ENCODE measurements at regions not wholly inside any gene's neighbourhood (a gene's known extent, or its start where the extent isn't known, plus 50 kb on each side); places are given as distances from the start of the nearest gene placed in this dataset.
"Not testable (repeated sequence)": the region's sequence is repeated elsewhere in the genome, so short reads cannot be mapped to it uniquely, and the experiment has no call there.

DNA sequence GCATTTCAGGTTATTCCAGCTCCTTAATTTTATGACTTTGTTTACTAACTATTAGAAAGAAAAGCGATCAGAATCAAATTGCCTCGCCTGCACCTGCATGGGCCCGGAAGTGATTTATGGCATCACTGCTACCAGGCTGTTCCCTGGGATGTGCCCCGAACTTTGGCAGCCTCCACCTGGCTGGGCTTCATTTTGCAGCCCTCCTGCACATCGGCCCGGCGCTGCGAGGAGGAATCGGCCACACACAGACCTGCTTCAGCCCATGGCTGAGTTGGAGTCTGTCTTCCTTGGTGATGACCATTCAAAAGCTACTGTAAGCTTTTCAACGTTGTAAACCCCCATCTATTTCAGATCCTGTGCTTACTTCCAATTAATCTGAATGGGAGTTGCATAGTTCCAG lies 638.0 kb downstream of the RNF144A start:
- no peak for DNase-seq

DNA sequence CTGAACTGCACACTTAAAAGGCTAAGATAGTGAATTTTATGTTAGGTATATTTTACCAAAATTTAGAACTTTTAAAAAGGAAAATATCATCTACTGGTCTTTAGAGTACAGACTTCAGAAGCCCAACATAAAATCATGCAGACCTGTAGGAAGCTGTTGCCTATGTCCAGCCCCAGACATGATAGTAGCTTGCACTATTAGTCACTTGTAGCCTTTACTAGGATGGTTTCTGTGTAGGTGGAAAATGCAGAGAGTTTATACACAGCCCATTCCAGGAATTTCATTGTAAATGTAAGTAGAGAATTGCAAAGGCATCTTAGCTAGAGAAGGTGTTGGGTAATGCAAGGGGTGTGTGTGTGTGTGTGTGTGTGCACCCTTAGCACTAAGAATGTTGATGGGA lies 640.2 kb downstream of the RNF144A start:
- DNase-seq, result no peak

DNA sequence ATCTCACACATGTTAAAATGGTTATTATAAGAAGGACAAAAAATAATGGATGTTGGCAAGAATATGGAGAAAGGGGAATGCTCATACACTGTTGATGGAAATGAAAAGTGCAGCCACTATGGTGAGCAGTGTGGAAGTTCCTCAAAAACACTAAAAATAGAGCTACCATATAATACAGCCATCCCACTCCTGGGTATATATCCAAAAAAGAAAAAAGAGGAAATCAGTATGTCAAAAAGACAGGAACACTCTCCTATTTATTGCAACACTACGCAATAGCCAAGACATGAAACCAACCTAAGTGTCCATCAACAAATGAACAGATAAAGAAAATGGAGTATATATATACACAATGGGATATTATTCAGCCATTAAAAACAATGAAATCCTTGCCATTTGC lies 642.6 kb downstream of the RNF144A start:
- no peak for DNase-seq

DNA sequence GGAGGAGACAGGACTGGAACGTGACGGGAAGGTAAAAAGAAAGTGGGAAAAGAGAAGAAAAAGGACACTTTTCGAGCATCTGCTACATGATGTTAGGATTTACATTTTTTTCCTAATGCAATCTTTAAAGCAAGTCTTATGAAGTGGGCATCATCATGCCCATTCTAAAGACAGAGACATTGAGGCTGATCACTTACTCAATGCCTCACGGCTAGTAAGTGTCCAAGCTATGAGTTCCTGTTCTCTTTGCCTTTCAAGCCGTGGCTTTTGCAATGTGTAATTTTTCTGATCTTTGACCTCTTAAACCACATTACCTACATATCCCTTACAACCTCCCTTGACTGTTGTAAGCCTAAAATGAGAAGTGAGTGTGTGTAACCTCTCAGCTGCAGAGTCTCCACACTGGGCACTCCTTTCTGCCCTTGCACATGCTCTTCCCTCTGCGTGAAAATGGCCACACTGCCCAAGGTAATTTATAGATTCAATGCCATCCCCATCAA lies 649.2 kb downstream of the RNF144A start:
- DNase-seq, result no peak

DNA sequence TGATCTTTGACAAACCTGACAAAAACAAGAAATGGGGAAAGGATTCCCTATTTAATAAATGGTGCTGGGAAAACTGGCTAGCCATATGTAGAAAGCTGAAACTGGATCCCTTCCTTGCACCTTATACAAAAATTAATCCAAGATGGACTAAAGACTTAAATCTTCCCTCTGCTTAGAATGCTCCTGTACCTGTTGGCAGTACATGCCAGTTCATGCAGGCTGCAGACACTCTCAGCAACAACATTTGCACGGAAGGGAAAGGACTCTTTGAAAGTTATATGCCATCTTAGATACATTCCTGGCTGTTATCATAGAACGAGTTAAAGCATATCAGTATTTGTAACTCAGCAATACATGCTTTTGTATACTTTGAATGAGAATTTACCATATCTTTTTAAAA lies 649.9 kb downstream of the RNF144A start:
- not testable (repeated sequence) for DNase-seq

DNA sequence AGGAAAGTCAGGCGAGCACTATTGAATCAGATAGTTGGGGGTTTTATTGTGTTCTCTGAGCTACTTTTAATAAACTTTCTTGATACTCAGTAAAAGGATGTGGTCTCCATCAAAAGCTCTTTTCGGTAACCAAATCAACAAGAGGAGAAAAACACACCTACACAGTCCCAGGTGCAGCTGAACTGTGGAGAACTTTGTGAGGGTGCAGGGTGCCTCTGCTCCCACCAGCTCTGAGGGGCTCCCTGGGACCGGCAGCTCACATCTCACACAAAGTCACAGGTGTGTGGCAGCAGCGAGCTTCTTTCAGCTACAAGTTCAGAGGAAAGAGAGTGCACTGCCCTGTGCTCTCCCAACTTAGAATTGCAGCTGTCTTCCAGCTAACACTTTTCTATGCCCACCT lies 650.4 kb downstream of the RNF144A start:
- peak; percentile 47 for DNase-seq

DNA sequence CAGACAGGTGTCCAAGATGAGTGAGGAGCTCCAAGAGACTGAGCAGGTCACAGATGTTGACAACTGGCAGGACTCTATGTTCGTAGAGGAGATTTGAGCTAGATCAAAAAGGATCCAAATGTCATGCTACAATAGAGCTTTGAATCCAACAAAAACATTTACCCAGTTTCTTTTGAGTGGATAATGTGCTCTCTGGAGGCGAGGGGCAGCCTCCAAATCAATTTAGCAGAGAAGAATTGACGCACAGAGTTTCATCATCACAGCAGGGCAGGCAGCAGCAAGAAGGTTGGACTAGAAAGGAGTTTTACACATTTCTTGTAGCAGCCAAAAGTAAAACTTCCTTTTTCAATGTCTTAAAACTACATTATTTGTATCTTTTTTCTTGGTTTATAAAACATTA lies 653.0 kb downstream of the RNF144A start:
- no peak for DNase-seq

DNA sequence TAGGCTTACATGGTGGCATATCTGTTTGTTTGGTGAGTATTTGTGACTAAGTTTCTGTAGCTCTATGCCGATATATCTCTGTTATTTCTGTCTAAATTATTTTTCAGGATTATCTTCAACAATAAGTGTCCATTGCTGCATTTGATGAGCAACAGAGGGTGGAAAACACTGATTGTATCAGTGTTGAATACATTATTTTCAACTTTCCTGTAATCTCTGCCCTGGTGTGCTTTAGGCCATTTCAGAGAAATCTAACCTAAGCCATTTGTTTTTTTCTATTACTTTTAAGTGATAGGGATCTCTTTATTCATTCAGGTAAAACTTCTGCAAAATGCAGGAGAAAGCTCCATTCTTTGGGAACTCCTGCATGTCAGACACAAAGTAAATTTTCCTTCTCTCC lies 654.5 kb downstream of the RNF144A start:
- no peak for DNase-seq

DNA sequence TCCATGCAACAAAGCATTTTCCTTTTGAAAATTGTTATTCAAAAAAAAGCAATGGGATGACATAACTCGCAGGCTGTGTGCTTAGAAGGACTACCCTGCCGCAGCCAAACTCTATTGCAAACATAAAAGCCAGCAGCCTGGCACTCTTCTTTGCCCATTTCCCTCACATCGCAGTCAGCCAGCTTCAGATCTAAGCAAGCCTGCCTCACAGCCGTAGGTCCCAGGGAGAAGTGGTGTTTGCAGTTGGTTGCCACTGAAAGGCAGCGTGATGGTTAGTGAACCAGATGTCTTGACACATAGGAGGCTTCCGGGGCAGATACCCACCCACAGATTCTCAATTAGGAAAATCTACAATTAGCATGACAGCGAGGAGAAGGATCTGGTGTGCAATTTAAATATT lies 655.2 kb downstream of the RNF144A start:
- no peak for DNase-seq

DNA sequence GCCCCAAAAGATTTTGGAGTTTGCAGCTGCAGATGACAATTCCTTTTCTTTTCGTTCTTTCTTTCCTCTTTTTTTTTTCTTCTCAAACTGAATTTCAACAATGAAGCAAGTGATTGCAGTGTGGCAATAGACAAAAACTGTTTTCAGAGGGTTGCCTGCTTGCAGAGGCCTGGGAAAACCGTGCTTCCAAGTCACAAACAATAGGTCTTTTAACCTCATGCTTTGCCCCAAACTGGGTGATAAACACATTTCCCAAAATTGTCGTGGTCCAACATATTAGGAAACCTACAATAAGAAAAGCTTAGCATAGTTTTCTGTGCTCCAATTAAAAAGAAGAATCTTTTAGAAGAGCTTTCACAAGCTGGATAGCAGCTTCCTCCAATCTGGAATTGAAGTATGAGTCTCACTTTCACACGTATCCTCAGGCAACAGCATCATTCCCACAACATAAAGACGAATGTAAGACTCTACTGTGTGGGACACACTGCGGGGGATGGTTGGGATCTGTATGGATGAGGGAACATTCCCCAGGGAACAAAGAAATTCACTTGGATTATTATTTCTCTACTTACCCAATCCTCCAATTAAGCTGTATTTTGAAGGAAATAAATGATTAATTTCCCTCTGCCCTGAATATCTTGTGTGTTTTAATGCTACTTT lies 656.1 kb downstream of the RNF144A start:
- DNase-seq, result no peak

DNA sequence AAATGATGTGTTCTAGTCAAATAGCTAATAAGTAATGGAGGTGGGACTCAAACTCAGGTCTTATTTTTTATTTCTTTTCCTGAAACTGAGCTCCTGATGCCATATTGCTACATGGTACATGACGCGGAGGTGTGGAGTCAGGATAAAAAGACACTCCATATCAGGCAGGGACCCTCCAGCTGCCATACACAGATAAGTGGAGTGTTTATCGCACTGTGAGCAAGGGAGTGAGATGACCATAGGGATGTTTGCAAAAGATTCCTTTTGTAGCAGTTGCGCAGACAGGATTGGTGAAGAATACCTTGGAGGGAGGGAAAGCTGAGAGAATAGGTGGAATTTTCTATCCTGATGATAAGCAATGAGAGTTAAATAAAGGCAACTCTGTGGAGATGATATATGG lies 657.2 kb downstream of the RNF144A start:
- DNase-seq, result no peak

DNA sequence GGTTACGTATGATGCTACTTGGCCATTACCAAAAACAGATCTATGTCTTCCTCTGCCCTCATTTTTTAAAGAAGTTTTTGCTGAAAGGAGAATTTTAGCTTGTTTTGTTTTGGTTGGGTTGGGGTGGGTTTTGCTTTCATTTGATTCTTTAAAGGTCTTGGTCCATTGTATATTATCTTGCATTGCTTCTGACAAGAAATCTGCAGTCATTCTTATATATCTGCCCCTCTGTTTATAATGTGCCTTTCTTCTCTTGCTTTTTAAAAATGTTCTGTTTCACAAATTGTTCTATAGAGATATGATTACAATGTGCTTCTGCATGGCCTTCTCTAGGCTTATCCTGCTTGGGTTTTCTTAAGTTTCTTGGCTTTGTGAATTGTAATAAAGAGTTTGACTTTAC lies 660.6 kb downstream of the RNF144A start:
- no peak for DNase-seq

DNA sequence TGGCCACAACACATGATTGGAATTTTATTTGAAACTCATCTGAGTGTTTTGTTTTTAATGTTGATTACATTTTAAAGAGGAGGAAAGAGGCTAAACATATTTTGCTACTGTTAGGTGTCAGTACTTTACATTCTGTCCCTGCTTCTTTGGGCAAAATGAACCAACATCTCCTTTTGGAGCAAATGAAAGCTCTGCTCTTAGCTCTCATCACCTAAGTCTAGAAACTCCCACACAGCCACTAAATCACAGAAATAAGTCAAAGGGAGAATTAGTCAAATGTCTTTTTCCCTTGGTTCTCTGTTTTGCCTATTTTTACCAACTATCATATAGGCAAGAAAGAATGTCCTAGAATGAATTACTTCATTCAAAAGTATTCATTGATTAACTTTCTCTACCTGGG lies 666.8 kb downstream of the RNF144A start:
- no peak for DNase-seq

DNA sequence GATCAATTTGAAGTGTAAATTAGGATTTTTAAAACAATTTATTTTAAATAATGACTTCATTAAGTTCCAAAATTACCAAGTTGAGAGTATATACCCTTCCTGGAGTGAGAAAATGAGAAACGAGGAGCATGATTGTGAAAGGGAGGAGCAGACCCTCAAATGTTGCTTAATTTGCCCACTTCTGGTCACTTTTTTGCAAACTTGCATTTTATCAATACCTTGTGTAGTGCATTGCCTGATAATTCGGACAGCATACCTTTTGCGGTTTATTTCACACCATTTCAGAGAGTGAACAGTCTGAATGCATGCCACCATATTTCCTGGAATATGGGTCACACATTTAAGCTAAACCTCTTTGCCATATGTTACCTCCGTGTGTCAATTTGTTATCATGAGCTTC lies 669.7 kb downstream of the RNF144A start:
- no peak for DNase-seq

DNA sequence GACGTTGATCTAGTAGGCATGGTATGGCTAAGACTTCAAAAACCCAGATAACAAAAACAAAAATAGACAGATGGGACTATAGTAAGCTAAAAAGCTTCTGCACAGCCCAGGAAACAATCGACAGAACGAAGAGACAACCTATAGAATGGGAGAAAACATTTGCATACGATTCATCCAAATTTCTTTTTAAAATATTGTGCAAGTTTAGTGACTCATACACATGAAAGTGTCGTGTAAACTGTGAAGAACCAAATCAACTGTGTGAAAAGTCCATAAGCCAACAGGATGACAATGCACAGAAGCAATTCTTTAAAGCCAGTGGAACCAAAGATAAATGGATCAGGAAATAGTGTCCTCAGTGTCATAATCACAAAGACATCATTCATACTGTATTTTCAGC lies 671.1 kb downstream of the RNF144A start:
- no peak for DNase-seq

DNA sequence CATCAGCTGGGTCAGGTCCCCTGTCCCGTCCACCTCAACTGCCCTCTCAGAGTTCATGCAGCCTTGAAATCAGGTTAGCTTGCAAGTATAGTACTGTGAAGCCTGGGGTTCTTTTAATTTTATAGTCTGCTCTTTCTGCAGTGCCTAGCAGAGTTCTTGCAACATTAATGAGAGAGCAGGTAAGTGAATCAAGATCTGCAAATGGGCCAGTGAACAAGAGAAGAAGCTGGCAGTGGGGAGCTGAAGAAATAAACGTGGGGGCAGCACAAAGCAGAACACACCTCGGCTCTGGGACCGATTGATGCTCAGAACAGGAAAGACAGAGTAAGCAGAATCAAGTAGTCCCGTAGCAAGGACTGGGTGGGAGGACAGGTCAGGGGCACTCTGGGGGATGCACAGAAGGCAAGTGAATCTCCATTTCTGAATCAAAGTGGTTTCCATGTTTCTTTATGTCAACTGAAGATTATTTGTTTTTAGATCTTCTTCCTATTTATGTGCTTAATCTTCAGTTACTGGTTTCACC lies 675.5 kb downstream of the RNF144A start:
- no peak for DNase-seq

DNA sequence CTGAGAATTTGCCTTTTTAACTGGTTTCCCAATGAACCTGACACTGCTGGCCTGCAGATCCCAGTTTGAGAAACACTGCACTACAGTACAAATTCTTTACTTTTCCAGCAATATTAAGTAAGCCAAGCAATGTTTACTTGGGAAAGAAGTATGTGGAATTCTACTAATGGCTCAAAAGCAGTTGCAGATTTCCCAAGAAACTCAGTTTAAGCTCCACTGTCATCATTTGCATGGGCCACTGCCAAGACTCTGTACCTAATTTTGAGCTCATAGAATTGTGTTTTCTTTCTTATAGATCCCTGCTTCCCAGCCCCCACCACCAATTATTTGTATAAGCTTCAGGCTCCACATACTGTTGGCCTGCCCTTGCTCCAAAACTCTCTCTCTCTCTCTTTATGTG lies 676.1 kb downstream of the RNF144A start:
- DNase-seq, result no peak

DNA sequence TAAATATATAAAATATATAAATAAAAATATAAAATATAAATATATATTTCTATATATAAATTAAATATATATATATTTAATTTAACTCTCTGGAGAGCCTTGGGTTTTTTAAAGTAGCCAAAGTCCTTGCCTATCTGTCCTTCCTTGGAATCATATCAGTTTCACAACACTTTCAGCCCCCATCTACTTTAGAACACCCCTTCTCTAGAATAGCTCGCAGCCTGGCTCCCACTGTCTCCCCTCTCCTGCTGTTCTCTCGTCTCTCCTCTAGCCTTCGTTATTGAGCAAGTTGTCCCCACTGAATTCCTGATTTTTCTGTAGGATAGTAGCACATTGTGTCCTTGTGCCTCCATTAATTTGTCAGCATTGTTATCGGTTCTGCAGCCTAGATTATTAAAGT lies 677.0 kb downstream of the RNF144A start:
- DNase-seq, result no peak

DNA sequence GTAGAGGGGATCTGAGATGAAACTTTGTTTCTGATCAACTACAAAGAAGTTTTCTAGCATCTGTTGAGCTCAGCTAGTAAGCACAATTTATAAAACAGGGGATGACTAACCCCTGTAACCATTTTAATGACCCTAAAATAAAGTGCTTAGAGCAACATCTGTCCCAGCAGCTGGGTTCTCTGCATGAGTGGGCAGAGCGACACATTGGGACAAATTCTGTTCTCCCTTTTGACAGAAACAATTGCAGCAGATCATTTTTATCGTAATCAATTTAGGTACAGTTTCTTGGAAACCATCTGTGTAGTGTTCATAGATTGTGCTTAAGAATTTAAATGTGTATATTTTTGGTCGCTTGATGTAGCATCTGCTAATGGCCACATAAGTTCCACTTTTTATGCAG lies 678.0 kb downstream of the RNF144A start:
- DNase-seq, result no peak

DNA sequence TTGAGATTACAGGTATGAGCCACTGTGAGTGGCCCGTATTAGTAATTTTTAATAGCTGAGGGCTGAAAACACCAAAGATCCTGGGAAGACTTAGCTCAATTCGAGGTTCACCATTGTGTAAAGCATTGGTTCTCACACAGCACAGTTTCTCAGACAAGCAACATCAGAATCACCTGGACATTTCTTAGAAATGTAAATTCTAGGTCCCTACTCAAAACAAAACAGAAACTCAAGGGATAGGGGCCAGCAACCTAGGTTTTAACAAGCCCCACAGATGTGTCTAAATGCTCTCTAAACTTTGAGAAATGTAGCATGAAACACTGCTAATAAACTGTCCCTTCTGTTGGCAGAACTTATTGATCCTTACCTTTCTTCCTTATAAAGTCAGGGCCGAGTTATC lies 681.2 kb downstream of the RNF144A start:
- no peak for DNase-seq

DNA sequence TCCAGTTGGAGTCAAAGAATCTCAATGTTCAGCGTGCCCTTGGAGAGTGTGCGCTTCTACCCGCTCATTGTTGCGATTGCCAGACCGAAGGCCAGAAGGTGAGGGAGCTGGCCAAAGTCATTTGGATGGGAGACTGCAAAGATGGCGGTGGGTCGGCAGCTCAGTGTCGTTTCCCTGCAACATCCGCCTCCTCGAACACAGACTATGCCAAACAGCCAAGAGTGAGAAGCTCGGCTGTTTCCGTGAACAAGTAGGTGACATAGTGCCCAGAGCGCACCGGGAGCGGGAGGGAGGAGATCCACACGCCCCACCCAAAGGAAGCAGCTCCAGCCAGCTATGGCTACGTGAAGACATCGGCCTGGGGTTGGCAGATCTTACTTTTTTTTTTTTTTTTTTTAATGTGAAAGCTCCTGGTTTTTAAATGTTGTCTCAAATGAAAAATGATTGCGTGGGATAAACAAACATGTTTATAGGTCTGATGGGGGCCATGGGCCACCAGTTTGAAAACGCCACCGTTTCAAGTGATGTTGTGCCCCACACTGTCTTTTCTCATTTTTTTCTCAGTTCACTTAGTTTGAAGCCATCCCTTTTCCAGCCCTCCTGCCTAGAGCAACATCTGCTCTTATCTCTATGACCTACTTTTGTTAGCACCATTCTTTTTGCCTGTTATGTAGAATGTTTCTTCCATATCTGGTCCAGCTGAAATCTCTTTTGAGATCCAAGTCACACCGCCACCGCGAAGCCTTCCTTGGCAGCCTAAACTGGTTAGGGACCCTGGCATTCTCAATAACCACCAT lies 682.4 kb downstream of the RNF144A start:
- DNase-seq, result no peak

DNA sequence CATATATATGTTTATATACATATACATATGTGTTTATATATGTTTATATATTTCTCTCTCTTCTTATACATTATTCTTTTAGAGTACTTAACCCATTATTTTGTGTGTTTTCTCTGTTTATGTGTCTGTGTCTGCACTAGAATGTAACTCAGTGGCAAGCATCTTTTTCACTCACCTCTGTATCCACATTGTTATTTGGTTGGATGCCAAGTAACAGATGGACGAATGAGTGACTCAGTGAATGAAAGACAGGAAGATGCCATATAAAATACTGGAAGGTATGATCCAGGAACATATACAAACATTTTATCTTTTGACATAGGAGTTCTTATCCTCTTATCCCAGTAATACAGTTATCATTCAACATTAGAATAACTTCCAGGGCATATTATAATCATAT lies 684.8 kb downstream of the RNF144A start:
- DNase-seq, result no peak

DNA sequence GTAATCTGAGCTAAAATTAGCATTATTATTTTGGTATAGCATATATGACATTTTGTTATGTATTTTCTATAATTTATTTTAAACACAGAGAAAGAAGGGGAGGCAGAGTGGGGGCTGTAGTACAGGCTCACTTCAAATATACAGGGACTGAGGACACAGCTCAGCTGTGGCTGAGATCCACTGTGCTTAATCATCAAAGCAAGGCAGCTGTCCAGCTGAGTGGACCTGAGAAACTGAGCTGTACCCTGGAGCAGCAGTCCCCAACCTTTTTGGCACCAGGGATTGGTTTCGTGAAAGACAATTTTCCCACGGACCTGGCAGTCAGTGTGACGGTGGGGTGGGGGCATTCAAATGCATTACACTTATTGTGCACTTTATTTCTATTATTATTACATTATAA lies 687.2 kb downstream of the RNF144A start:
- DNase-seq, result no peak

DNA sequence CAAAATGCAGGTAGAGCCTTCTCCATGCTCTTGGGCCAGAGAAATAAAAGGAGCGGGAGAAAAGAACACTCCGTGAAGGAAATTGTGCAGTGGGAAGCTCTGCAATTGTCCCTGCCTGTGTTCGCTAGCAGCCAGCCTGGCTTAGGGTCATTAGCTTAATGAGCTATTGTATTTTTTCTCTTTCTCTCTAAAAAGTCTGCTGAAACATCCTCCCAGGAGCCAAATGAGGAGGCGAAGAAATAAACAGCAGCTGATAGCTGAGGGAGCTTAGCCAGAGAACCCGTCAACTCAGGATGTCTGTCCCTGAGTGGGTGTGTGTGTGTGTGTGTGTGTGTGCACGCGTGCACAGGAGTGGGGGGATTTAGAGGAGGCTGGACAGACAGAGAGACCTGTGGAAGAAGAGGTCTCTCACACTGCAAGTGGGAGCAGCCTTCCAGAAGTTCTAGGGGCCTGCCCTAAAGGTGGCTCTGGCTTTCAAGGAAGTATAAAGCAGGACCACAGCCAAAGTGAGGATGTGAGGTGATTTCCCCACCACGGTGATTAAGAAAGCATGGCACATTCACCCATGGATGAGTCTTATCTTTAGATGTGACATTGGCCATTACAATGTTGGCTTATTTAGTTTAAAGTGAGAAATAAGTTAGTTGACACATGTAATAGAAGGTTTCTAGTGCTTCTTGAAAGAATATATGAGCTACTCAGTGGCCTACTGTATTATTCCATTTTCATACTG lies 690.4 kb downstream of the RNF144A start:
- no peak for DNase-seq

All from CD4-positive, alpha-beta T cell treated with Interferon gamma for 1 hour (primary cell).